NCI-H748 (cell line): ENCODE measurements at regions not wholly inside any gene's neighbourhood (a gene's known extent, or its start where the extent isn't known, plus 50 kb on each side); places are given as distances from the start of the nearest gene placed in this dataset.

Experiments
- DNase-seq: peaks from one replicate; lab custom pipeline; 2025; ENCODE audit not compliant: unreplicated experiment; lab: John Stamatoyannopoulos, UW

- DNase-seq = no peak
Measured at GRCh38 chr1:168991667-168992475, 114.6 kb upstream of the ATP1B1 start.

GRCh38 chr1:169001353-169001752 is 105.1 kb upstream of the ATP1B1 start:
- no peak for DNase-seq

DNA sequence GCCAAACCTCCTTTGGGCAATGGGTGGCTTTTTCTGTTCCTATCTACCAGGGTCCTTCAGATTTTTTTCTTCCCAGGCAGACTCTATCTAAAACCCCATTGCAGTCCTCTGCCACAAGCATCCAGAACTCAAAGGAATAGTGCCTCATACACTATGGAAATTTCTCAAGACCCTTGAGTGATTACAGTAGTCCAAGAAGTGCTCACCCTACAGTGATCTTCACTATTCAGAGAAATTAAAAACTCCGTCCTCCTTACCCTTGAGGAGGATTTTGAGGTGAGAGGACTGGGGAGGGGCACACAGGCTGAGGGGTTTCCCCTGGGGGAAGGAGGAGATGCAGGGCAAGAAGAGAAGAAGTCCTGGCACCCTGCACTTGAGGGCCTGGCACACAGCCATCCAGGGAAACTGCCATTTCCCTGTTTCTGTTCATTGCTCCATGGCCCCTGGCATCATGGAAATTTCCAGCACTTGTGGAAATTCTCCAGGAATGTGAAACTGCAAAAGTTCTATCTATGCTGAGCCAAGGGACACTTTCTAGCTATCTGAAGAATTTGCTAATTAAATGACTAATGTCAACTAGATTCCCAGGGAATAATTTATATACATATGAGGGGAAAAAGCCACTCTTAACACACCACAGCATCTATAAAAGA is 102.5 kb upstream of the ATP1B1 start:
- no peak for DNase-seq

GRCh38 chr1:169005776-169006175 is 100.7 kb upstream of the ATP1B1 start:
- no peak for DNase-seq

DNA sequence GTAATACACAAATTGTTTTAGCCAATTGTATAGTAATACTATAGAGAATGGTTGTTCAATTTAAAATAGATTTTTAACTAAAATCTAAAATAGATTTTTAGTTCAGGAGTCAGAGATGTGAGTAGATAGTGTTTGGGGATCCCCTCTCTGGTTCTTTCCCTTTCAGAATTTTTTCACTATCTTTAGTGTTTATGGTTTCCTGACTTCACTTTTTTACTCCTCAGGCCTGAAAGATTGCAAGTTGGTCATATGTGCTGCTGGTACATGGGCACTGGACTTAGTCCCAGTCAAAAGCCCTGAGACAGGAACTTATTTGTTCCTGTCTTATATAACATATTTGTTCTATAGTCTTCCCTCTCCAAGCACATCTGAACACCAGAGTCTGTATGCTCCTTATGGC is 96.8 kb upstream of the ATP1B1 start:
- no peak for DNase-seq

- no peak for DNase-seq
Measured at GRCh38 chr1:169012416-169012815, 94.1 kb upstream of the ATP1B1 start.

DNA sequence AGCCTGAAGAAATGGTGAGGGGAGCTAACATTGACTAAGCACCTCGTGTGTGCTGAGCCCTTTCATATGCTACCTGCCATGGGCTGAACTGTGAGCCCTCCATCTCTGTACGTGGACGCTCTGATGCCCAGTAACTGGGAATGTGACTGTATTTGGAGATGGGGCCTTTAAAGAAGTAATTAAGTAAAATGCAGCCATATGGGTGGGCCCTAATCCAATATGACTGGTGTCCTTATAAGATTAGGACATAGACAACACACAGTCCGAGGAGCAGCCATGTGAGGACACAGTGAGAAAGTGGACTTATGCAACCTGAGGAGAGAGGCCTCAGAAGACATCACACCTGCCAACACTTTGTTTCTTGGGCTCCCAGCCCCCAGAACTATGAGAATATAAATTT is 92.7 kb upstream of the ATP1B1 start:
- DNase-seq = no peak

DNA sequence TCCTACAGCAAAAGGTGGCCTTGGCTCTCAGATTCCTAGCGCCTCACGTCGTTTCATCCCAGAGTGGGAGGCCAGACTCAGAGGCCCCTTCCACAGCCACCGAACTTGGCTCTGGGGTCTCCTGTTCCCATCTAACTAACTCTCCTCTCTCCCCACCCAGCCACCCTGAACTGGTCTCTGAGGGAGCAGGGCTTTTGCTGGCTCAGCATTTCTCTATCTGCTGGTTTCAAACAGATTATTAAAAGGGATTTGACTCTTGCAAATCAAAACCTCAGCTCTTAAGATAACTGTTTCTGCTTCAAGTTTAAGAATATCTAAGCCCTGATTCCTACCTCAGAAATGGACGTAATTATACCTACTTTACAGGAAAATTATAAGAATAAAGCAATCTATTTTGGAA is 91.0 kb upstream of the ATP1B1 start:
- no peak for DNase-seq

- DNase-seq = no peak
Measured at GRCh38 chr1:169018751-169019150, 87.7 kb upstream of the ATP1B1 start.

- DNase-seq = no peak
Measured at GRCh38 chr1:169019419-169020058, 87.0 kb upstream of the ATP1B1 start.

DNA sequence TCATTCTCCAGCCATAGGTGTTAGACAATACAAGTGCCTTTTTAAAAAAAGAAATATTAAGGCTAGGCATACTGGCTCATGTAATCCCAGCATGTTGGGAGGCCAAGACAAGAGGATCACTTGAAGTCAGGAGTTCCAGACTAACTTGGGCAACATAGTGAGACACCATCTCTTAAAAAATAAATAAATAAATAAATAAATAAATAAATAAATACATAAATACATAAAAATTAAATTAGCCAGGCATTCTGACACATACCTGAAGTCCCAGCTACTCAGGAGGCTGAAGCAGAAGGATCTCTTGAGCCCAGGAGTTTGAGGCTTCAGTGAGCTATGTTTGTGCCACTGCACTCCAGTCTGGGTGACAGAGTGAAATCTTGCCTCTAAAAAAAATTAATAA is 85.8 kb upstream of the ATP1B1 start:
- DNase-seq = no peak

DNA sequence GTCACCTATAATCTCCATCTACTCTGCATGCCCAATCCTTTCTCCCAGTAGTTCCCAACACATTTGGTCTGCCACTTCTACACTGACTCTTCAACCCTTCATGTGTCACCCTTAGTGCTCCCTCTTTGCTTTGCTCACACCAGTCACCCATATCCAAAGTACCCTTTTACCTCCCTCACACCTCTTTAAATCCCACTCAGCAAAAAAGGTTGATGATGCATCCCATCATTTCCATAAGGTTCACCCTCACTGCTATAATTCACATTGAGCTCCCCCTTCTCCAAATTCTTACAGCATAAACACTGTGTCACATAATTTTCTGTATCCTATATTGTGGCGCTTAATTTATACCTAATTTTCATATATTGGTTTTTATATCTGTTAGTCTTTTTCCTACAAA is 83.8 kb upstream of the ATP1B1 start:
- no peak for DNase-seq

DNA sequence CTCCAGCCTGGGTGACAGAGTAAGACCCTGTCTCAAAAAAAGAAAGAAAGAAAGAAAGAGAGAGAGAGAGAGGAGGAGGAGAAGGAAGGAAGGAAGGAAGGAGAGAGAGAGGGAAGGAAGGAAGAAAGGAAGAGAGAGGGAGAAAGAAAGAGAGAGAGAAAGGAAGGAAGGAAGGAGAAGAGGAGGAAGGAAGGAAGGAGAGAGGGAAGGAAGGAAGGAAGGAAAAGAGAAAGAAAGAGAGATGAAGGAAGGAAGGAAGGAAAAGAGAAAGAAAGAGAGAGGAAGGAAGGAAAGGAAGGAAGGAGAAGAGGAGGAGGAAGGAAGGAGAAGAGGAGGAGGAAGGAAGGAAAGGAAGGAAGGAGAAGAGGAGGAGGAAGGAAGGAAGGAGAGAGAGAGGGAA is 82.2 kb upstream of the ATP1B1 start:
- no peak for DNase-seq

DNA sequence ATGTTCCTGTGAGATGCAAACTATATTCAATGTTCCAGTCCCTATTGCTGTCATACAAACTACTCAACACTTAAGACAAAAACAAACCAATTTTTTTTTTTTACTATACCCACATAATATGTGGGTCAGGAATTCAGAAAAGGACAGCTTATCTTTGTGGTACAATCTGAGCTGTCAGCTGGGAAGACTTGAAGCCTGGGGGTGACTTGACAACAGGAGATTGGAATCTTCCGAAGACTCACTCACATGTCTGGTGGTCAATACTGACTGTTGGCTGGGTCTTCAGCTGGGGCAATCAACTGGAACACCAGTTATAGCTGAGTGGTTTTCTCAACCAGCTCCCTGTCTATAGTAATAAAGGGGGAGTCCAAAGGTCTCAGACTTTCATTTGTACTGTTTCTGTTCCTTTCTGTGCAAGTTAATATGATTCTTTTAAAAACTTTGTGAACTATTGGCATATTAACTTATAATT is 81.7 kb upstream of the ATP1B1 start:
- no peak for DNase-seq

GRCh38 chr1:169025412-169025811 is 81.1 kb upstream of the ATP1B1 start:
- no peak for DNase-seq

GRCh38 chr1:169027607-169028320 is 78.7 kb upstream of the ATP1B1 start:
- no peak for DNase-seq

GRCh38 chr1:169031566-169032224 is 74.8 kb upstream of the ATP1B1 start:
- no peak for DNase-seq

GRCh38 chr1:169041366-169041765 is 65.1 kb upstream of the ATP1B1 start:
- no peak for DNase-seq

- DNase-seq = no peak
Measured at GRCh38 chr1:169042377-169042776, 64.1 kb upstream of the ATP1B1 start.

DNA sequence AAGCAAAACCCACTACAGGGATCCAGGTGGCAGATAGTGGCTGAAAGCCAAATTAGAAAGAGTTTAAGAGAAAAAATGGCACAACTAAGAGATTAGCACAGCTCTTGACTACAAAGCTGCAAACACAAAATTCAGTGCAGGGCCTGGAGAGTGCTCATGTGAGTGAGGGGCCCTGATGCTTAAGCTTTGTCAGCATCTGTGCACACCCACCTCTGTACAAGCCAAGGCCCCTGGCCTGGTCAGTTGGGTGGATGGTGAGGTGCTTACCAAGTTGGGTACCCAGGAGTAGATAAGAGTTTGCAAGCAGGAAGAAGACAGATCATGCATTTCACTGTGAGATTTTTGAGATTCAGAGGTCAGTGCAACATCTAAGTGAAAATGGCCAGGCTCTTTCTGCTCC is 62.7 kb upstream of the ATP1B1 start:
- no peak for DNase-seq

GRCh38 chr1:169044296-169044695 is 62.2 kb upstream of the ATP1B1 start:
- DNase-seq = no peak
